ENCODE measurements at regions not wholly inside any gene's neighbourhood (a gene's known extent, or its start where the extent isn't known, plus 50 kb on each side); places are given as distances from the start of the nearest gene placed in this dataset.

DNA sequence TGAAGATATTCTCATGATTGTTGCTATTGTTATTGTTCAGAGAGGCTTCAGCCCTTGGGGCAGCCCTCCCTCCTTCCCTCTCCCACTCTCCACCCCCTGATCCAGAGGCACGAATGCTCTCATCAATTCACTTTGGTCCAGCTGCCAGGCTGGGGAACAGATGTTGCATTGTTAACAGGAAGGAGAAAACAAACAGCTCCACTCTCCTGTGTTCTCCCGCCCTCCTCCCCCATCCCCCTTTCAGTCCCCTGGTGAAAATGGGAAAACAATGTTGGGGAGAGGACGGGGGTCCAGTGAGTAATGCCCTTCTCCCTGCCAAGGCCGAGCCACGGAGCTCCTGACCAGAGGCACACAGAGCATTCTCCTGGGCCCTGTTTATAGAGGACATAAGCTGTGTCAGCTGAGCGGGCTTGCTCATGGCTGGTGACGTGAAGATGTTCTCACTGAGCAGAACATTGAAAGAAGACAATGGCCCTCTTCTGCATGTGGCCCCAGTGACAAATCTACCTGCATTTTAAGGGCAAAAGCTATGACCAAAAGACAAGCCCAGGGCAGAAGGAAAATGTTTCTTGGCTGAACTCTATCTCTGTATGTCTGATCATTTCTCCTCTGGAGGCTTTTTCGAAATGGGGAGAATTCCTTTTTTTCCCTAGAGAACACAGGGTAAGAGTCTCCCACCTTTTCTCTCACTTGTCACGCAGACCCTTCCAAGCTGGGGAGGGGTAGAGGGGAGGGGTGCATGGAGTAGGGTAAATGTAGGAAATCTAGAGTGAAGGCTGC, 111.7 kb downstream of the GLUL start:
- no peak for ATAC-seq (ENCODE audit: low FRiP score in 2 of 2)
- Histone ChIP-seq H3K4me3 (no peak overlapping the region), H3K4me1 (peaks cover 0 to 9% (median 4%) of the 10 kb centered on the region in 4 donors), H3K27ac (no peak overlapping the region), H3K36me3 (no peaks in the 10 kb centered on the region), H3K9me3 (no peaks in the 10 kb centered on the region), H3K27me3 (no peaks in the 10 kb centered on the region)
- TF ChIP-seq EP300 (IDR thresholded peaks at IDR 0.05) = no peak
- TF ChIP-seq POLR2AphosphoS5 (IDR thresholded peaks at IDR 0.05) = no peak
- TF ChIP-seq POLR2A (IDR thresholded peaks at IDR 0.05) = no peak
- no peak for TF ChIP-seq CTCF (IDR thresholded peaks at IDR 0.05)
- DNase-seq = no peak
- 63 to 77% methylated on average over 6 to 9 of the region's 9 CpGs for WGBS, 2 donors

- H3K36me3 ChIP-seq = no peaks in the 10 kb centered on the region
- H3K4me1 ChIP-seq = peaks cover 0 to 9% (median 4%) of the 10 kb centered on the region in 4 donors
- no peak for DNase-seq
- no peak overlapping the region for H3K27ac ChIP-seq
- TF ChIP-seq CTCF (IDR thresholded peaks at IDR 0.05) (no peak), POLR2AphosphoS5 (IDR thresholded peaks at IDR 0.05) (no peak), POLR2A (IDR thresholded peaks at IDR 0.05) (no peak), EP300 (IDR thresholded peaks at IDR 0.05) (no peak)
- no peak for ATAC-seq (ENCODE audit: low FRiP score in 2 of 2)
- H3K4me3 ChIP-seq = no peak overlapping the region
- WGBS, 2 donors = 69 to 72% methylated on average over 7 of the region's 7 CpGs
- H3K9me3 ChIP-seq = no peaks in the 10 kb centered on the region
- H3K27me3 ChIP-seq = no peaks in the 10 kb centered on the region
These were observed 112.3 kb downstream of the GLUL start for GRCh38 chr1:182279302-182279701.

GRCh38 chr1:182278144-182279054, 113.2 kb downstream of the GLUL start:
- DNase-seq = peak in 1 of 2 donors; percentile 31
- WGBS, 2 donors = 64 to 76% methylated on average over 7 of the region's 7 CpGs
- TF ChIP-seq EP300 (IDR thresholded peaks at IDR 0.05) = no peak
- TF ChIP-seq POLR2A (IDR thresholded peaks at IDR 0.05) = no peak
- TF ChIP-seq POLR2AphosphoS5 (IDR thresholded peaks at IDR 0.05) = no peak
- TF ChIP-seq CTCF (IDR thresholded peaks at IDR 0.05) = no peak
- peak in 1 of 2 donors; percentile 58 for ATAC-seq (ENCODE audit: low FRiP score in 2 of 2)
- Histone ChIP-seq H3K4me1 (peaks cover 0 to 9% (median 4%) of the 10 kb centered on the region in 4 donors), H3K4me3 (no peak overlapping the region), H3K27ac (no peak overlapping the region), H3K27me3 (no peaks in the 10 kb centered on the region), H3K36me3 (no peaks in the 10 kb centered on the region), H3K9me3 (no peaks in the 10 kb centered on the region)

DNA sequence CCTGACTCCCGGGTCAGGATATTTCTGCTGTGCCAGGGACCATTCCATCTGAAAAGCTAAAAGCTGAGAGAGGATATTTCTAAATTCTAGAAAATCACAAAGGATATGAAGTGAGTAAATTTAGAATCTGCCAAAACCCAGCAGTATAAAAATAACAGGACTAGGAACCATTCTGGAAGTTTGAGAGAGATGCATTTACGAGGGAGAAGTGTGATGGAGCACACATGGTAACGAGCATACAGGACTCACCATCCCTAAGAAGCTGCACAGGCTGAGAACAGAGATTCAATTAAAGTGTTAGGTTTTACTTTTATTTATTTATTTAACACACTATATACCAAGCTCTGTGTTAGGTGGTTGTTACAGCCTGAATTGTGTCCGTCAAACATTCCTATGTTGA, 116.3 kb downstream of the GLUL start:
- WGBS, 2 donors = 94 to 99% methylated on average over 4 of the region's 4 CpGs
- no peak overlapping the region for H3K27ac ChIP-seq
- DNase-seq (no peak), ATAC-seq (ENCODE audit: low FRiP score in 2 of 2) (no peak)
- no peaks in the 10 kb centered on the region for H3K36me3 ChIP-seq
- peaks cover 0 to 9% (median 4%) of the 10 kb centered on the region in 4 donors for H3K4me1 ChIP-seq
- TF ChIP-seq POLR2AphosphoS5 (IDR thresholded peaks at IDR 0.05) = no peak
- TF ChIP-seq CTCF (IDR thresholded peaks at IDR 0.05) = no peak
- no peak for TF ChIP-seq EP300 (IDR thresholded peaks at IDR 0.05)
- TF ChIP-seq POLR2A (IDR thresholded peaks at IDR 0.05) = no peak
- H3K4me3 ChIP-seq = no peak overlapping the region
- H3K9me3 ChIP-seq = no peaks in the 10 kb centered on the region
- H3K27me3 ChIP-seq = no peaks in the 10 kb centered on the region

All from upper lobe of left lung (tissue), 6 donors.